H1 (cell line): ENCODE measurements at regions not wholly inside any gene's neighbourhood (a gene's known extent, or its start where the extent isn't known, plus 50 kb on each side); places are given as distances from the start of the nearest gene placed in this dataset.

Source experiments
- CTCF ChIA-PET: fragments of 300-600 bp; sonication (Branson Sonifier 250); formaldehyde crosslinking; loops from one replicate; lab custom pipeline; 2021; ENCODE audit not compliant: partially characterized antibody; lab: Charles Lee
- POLR2A ChIA-PET: fragments of 300-600 bp; sonication (Branson Sonifier 250); formaldehyde crosslinking; loops from one replicate; lab custom pipeline; 2021; ENCODE audit warnings: inconsistent platforms; ENCODE audit not compliant: partially characterized antibody; lab: Charles Lee
- DNase-seq, 2 experiments: peaks; one replicate each; pipeline versions ENCODE4 v3.0.0 to v3.0.0-alpha.2; 2010 to 2022; ENCODE audit warnings: low spot score in 2 of 2, low read depth in 1 of 2, mixed read lengths in 1 of 2
- FAIRE-seq: peaks from 2 replicates; lab custom pipeline; 2011; peaks lifted over from hg19 to GRCh38; lab: Jason Lieb, UNC
- H2AFZ ChIP-seq: 2 replicates; pipeline ENCODE4 v1.8.1; 2012; ENCODE audit warnings: low read length, inconsistent platforms
- H2AK5ac ChIP-seq: 2 replicates; pipeline ENCODE4 v1.6.1; 2013; ENCODE audit warnings: low read depth, low read length
- H2BK120ac ChIP-seq: replicated peaks from 2 replicates; pipeline ENCODE3; 2013; ENCODE audit warnings: low read depth, low read length, inconsistent platforms
- H2BK12ac ChIP-seq: 2 replicates; pipeline ENCODE4 v1.6.1; 2013; ENCODE audit warnings: low read depth, low read length
- H2BK15ac ChIP-seq: 2 replicates; pipeline ENCODE4 v1.6.1; 2013; ENCODE audit warnings: low read length
- H2BK20ac ChIP-seq: 2 replicates; pipeline ENCODE4 v1.6.1; 2013; ENCODE audit warnings: low read length
- H2BK5ac ChIP-seq: 2 replicates; pipeline ENCODE4 v1.6.1; 2013; ENCODE audit warnings: low read depth, low read length
- H3K14ac ChIP-seq: 2 replicates; pipeline ENCODE4 v1.6.1; 2013; ENCODE audit warnings: inconsistent platforms; ENCODE audit not compliant: insufficient read length
- H3K18ac ChIP-seq: 2 replicates; pipeline ENCODE4 v1.6.1; 2013; ENCODE audit warnings: low read length; ENCODE audit errors: extremely low read depth
- H3K23ac ChIP-seq: 2 replicates; pipeline ENCODE4 v1.6.1; 2013; ENCODE audit warnings: inconsistent platforms; ENCODE audit not compliant: insufficient read length
- H3K23me2 ChIP-seq: 2 replicates; pipeline ENCODE4 v1.6.1; 2013; ENCODE audit warnings: low read depth, low read length
- H3K27ac ChIP-seq: 2 replicates; pipeline ENCODE4 v1.6.1; 2011; ENCODE audit warnings: low read depth, low read length, inconsistent platforms
- H3K27me3 ChIP-seq, 4 experiments: replicated peaks in 1 of 4; 1 replicate in 1 of 4; 2 replicates in 3 of 4; pipeline versions ENCODE4 v1.6.1 to v1.8.1; 2011 to 2013; ENCODE audit warnings: low read length in 3 of 4, mild to moderate bottlenecking in 3 of 4, inconsistent platforms in 2 of 4, mixed read lengths in 2 of 4, moderate library complexity in 1 of 4; ENCODE audit not compliant: control insufficient read depth in 3 of 4, insufficient read depth in 3 of 4; ENCODE audit errors: extremely low read depth in 1 of 4
- H3K36me3 ChIP-seq, 4 experiments: 2 replicates each; pipeline versions ENCODE4 v1.6.1 to v1.8.1; 2011 to 2013; ENCODE audit warnings: mild to moderate bottlenecking in 4 of 4, low read length in 3 of 4, moderate library complexity in 2 of 4, control low read depth in 1 of 4, inconsistent platforms in 1 of 4; ENCODE audit not compliant: insufficient read depth in 4 of 4, control insufficient read depth in 2 of 4
- H3K4ac ChIP-seq: replicated peaks from 2 replicates; pipeline ENCODE3; 2013; ENCODE audit warnings: low read length, low read depth, mixed read lengths, inconsistent platforms; ENCODE audit not compliant: insufficient read length
- H3K4me1 ChIP-seq, 4 experiments: replicated peaks in 1 of 4; 1 replicate in 1 of 4; 2 replicates in 3 of 4; pipeline versions ENCODE4 v1.6.1 to v1.8.1; 2011 to 2013; ENCODE audit warnings: low read length in 3 of 4, inconsistent platforms in 2 of 4, mixed read lengths in 1 of 4; ENCODE audit not compliant: insufficient read depth in 4 of 4, control insufficient read depth in 3 of 4
- H3K4me2 ChIP-seq, 2 experiments: 2 replicates each; pipeline versions ENCODE4 v1.6.1 to v1.8.1; 2011 to 2013; ENCODE audit warnings: low read depth in 2 of 2, low read length in 2 of 2, control low read depth in 1 of 2, inconsistent platforms in 1 of 2, mild to moderate bottlenecking in 1 of 2; ENCODE audit not compliant: insufficient read depth in 1 of 2
- H3K4me3 ChIP-seq, 4 experiments: fragments of 200-600, 300-600 bp in 1 of 4; sonication (generic), shearing (Covaris generic), sonication (Bioruptor Twin) in 1 of 4; 2 replicates each; pipeline versions ENCODE4 v1.5.1 to v1.8.1; 2011 to 2016; ENCODE audit warnings: low read length in 4 of 4, low read depth in 3 of 4, control low read depth in 2 of 4, inconsistent platforms in 2 of 4, mild to moderate bottlenecking in 2 of 4, mixed read lengths in 1 of 4, moderate library complexity in 1 of 4; ENCODE audit not compliant: insufficient read depth in 2 of 4; ENCODE audit errors: extremely low read depth in 1 of 4
- H3K56ac ChIP-seq: replicated peaks from 2 replicates; pipeline ENCODE3; 2013; ENCODE audit warnings: low read depth, mild to moderate bottlenecking, mixed read lengths, low read length, inconsistent platforms; ENCODE audit not compliant: insufficient read length
- H3K79me1 ChIP-seq: 2 replicates; pipeline ENCODE4 v1.6.1; 2013; ENCODE audit warnings: low read depth, low read length, control low read depth
- H3K79me2 ChIP-seq, 2 experiments: 2 replicates each; pipeline versions ENCODE4 v1.6.1 to v1.8.1; 2012 to 2013; ENCODE audit warnings: low read length in 2 of 2, mild to moderate bottlenecking in 2 of 2, inconsistent platforms in 1 of 2; ENCODE audit not compliant: insufficient read depth in 2 of 2, control insufficient read depth in 1 of 2
- H3K9ac ChIP-seq, 4 experiments: replicated peaks in 1 of 4; 1 replicate in 1 of 4; 2 replicates in 3 of 4; pipeline versions ENCODE4 v1.6.1 to v1.8.1; 2011 to 2013; ENCODE audit warnings: low read depth in 3 of 4, low read length in 3 of 4, control low read depth in 2 of 4, mild to moderate bottlenecking in 2 of 4, moderate library complexity in 2 of 4, inconsistent platforms in 1 of 4; ENCODE audit errors: extremely low read depth in 1 of 4
- H3K9me3 ChIP-seq, 2 experiments: 2 replicates each; pipeline versions ENCODE4 v1.6.1 to v1.8.1; 2012 to 2013; ENCODE audit warnings: mild to moderate bottlenecking in 2 of 2, moderate library complexity in 2 of 2, control low read depth in 1 of 2, inconsistent platforms in 1 of 2, low read depth in 1 of 2, low read length in 1 of 2, mixed read lengths in 1 of 2; ENCODE audit not compliant: insufficient read depth in 2 of 2
- H4K20me1 ChIP-seq, 2 experiments: replicated peaks in 1 of 2; 2 replicates each; pipeline versions ENCODE3 to v1.8.1; 2011 to 2013; ENCODE audit warnings: inconsistent platforms in 2 of 2, low read length in 2 of 2, mild to moderate bottlenecking in 1 of 2; ENCODE audit not compliant: insufficient read depth in 2 of 2, control insufficient read depth in 1 of 2
- H4K5ac ChIP-seq: 2 replicates; pipeline ENCODE4 v1.6.1; 2013; ENCODE audit warnings: low read length, low read depth, mixed read lengths, inconsistent platforms; ENCODE audit not compliant: insufficient read length
- H4K8ac ChIP-seq: 2 replicates; pipeline ENCODE4 v1.8.0; 2013; ENCODE audit warnings: mild to moderate bottlenecking, moderate library complexity, low read length, inconsistent platforms; ENCODE audit not compliant: insufficient read depth; ENCODE audit errors: extremely low read depth
- H4K91ac ChIP-seq: replicated peaks from 2 replicates; pipeline ENCODE3; 2013; ENCODE audit warnings: low read length, mixed read lengths, inconsistent platforms; ENCODE audit not compliant: insufficient read length
- CBX5 ChIP-seq: fragments of 300-800, 300-1000 bp; sonication (generic); IDR thresholded peaks from 2 replicates; pipeline ENCODE4 v1.7.1; 2016; ENCODE audit warnings: antibody characterized with exemption, low read length, low read depth
- WGBS, 2 experiments: shearing (Covaris generic) in 1 of 2; methylation state at CpG; one replicate each; pipeline versions ENCODE4 v1.1.6 to v1.1.7; 2013 to 2015; ENCODE audit warnings: low lambda C conversion rate in 2 of 2, mixed read lengths in 2 of 2, inconsistent platforms in 1 of 2, low coverage in 1 of 2, missing lambda C conversion rate in 1 of 2; ENCODE audit not compliant: insufficient replicate concordance in 2 of 2, insufficient coverage in 1 of 2, insufficient read length in 1 of 2; ENCODE audit errors: extremely low coverage in 1 of 2, missing lambda C conversion rate in 1 of 2; 5-methylcytosine and 5-hydroxymethylcytosine counted together

DNA sequence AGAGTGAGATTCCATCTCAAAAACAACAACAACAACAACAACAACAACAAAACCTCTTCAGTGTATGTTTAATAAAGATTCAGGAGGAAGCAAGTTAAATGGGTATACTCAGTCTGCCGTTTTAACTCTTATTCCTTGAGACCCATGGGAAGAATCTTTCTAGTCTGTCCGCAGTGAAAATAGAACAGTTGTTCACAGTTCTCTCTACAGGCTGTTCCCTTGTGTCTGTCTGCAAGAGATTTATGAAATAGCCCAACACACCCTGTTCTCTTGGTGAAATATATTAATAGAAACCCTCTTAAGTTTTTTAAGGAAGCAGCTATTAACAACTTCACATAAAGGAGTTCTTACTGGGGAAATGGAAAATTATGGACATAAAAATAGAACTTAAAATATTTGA lies 682.2 kb upstream of the RAG2 start:
- Histone ChIP-seq H3K4me1 (no peaks in the 10 kb centered on the region), H4K5ac (no peak overlapping the region), H2AFZ (no peak overlapping the region), H3K79me1 (no peaks in the 10 kb centered on the region), H3K79me2 (no peaks in the 10 kb centered on the region), H3K56ac (no peak overlapping the region), H3K14ac (no peak overlapping the region), H2AK5ac (no peak overlapping the region)
- no peak for DNase-seq
- no peak for TF ChIP-seq CBX5
- TF ChIP-seq, all 59 proteins: peak for 0
- H3K23ac ChIP-seq: no peak overlapping the region
- H2BK5ac ChIP-seq: no peak overlapping the region
- H4K91ac ChIP-seq: no peak overlapping the region
- no peaks in the 10 kb centered on the region for H4K20me1 ChIP-seq
- FAIRE-seq: no peak
- no peak overlapping the region for H3K9ac ChIP-seq
- no peak overlapping the region for H3K4me2 ChIP-seq
- no peak overlapping the region for H3K4me3 ChIP-seq
- H3K9me3 ChIP-seq: no peaks in the 10 kb centered on the region
- no peak overlapping the region for H3K18ac ChIP-seq
- ChIA-PET POLR2A (no interaction called here), CTCF (no interaction called here)
- H2BK120ac ChIP-seq: no peak overlapping the region
- no peak overlapping the region for H2BK20ac ChIP-seq
- H3K4ac ChIP-seq: no peak overlapping the region
- H3K23me2 ChIP-seq: no peaks in the 10 kb centered on the region
- no peaks in the 10 kb centered on the region for H3K36me3 ChIP-seq
- no peaks in the 10 kb centered on the region for H3K27me3 ChIP-seq
- H2BK15ac ChIP-seq: no peak overlapping the region
- no peak overlapping the region for H3K27ac ChIP-seq
- H4K8ac ChIP-seq: no peak overlapping the region
- H2BK12ac ChIP-seq: no peak overlapping the region
- 93% methylated on average over 2 of the region's 2 CpGs; no CpG with 5 or more reads in 1 of the 2 experiments for WGBS, 2 experiments
